HEK293T (cell line): ENCODE measurements at regions not wholly inside any gene's neighbourhood (a gene's known extent, or its start where the extent isn't known, plus 50 kb on each side); places are given as distances from the start of the nearest gene placed in this dataset.

Experiments
- BHLHE40 ChIP-seq: fragments of 450-650 bp; IDR thresholded peaks from 2 replicates; pipeline ENCODE4 v1.6.1; 2016; ENCODE audit warnings: mild to moderate bottlenecking, moderate library complexity, borderline replicate concordance
- ELF4 ChIP-seq: fragments of 450-650 bp; IDR thresholded peaks from 2 replicates; pipeline ENCODE4 v1.6.1; 2017; ENCODE audit warnings: antibody characterized with exemption
- FOXK2 ChIP-seq: fragments of 450-650 bp; IDR thresholded peaks from 2 replicates; pipeline ENCODE4 v1.6.1; 2016; ENCODE audit warnings: mild to moderate bottlenecking
- HDGF ChIP-seq: fragments of 450-650 bp; IDR thresholded peaks from 2 replicates; pipeline ENCODE4 v1.6.1; 2017; ENCODE audit warnings: antibody characterized with exemption, borderline replicate concordance
- LEF1 ChIP-seq: fragments of 450-650 bp; IDR thresholded peaks from 2 replicates; pipeline ENCODE4 v1.6.1; 2017; ENCODE audit warnings: mild to moderate bottlenecking, borderline replicate concordance
- SP1 ChIP-seq: fragments of 450-650 bp; IDR thresholded peaks from 2 replicates; pipeline ENCODE4 v1.6.1; 2017
- SUZ12 ChIP-seq: fragments of 450-650 bp; IDR thresholded peaks from 2 replicates; pipeline ENCODE4 v1.6.1; 2016; ENCODE audit warnings: mild to moderate bottlenecking
- TARDBP ChIP-seq: fragments of 450-650 bp; IDR thresholded peaks from 2 replicates; pipeline ENCODE4 v1.6.1; 2016
- ZNF384 ChIP-seq: fragments of 450-650 bp; IDR thresholded peaks from 2 replicates; pipeline ENCODE4 v1.6.1; 2016

DNA sequence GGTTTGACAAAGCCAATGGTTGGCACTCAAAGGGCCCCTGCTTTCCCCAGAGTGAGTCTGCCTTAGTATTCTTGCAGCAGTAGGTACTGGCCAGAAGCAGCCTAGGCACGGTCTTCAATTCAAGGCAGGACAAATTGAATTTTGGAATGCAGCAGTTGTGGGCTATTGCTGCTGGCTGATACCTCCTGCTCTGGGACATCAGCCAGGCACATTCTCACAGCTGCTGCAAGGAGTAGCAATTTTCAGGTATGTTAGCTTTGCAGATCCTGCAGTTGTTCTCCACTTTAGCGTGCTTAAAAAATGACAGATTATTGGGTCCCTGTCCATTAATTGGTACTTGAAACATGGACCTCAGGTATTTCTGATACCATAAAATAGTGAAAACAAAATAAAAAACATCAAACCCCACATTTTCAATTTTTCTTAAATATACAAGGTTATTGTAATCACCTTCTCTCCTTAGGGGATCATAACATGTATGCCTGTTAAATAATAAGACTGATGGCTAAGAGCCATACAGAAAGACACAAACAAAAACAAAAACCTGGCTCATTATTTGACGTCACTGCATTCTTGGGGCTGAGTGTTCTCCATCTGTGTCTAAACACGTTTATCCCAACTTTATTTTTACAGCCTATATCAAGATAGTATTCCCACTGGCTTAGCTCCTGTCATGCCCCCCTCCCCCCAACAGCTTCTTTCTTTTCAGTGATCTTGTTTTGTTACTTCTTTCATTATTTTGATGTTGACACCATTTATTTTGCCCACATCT lies 85.1 kb upstream of the CARD18 start:
- TF ChIP-seq ELF4 (no peak), LEF1 (no peak), SP1 (no peak), TARDBP (no peak), BHLHE40 (no peak), SUZ12 (no peak), ZNF384 (no peak), FOXK2 (no peak), HDGF (no peak)
